ENCODE measurements at regions not wholly inside any gene's neighbourhood (a gene's known extent, or its start where the extent isn't known, plus 50 kb on each side); places are given as distances from the start of the nearest gene placed in this dataset.

DNA sequence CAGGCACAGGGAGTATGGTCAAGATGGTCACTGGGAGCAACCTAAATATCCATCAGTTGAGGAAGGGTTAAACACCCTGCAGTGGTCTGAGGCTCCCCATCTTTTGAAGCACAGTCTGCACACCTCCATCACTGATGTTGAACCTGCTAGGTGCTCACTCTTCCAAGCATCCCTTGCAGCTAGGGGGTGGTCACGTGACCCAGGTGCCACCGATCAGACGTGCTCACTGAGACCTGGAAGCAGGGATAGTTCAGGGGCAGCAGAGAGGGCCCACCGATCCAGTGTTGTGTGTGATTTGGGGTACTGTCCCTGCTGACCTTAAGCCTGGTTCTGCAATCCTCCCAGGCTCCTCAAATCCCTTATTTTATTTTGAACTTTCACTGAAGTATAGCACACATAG lies 134.6 kb downstream of the CEBPB start:
- TF ChIP-seq, protein P1, sequence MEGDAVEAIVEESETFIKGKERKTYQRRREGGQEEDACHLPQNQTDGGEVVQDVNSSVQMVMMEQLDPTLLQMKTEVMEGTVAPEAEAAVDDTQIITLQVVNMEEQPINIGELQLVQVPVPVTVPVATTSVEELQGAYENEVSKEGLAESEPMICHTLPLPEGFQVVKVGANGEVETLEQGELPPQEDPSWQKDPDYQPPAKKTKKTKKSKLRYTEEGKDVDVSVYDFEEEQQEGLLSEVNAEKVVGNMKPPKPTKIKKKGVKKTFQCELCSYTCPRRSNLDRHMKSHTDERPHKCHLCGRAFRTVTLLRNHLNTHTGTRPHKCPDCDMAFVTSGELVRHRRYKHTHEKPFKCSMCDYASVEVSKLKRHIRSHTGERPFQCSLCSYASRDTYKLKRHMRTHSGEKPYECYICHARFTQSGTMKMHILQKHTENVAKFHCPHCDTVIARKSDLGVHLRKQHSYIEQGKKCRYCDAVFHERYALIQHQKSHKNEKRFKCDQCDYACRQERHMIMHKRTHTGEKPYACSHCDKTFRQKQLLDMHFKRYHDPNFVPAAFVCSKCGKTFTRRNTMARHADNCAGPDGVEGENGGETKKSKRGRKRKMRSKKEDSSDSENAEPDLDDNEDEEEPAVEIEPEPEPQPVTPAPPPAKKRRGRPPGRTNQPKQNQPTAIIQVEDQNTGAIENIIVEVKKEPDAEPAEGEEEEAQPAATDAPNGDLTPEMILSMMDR (IDR thresholded peaks at IDR 0.05; ENCODE audit: low read depth, low read length), result no peak
- TF ChIP-seq EZH2phosphoT487 (IDR thresholded peaks at IDR 0.05; ENCODE audit: low read depth), result no peak
- peaks cover 12% of the 10 kb centered on the region for H3K9me3 ChIP-seq (ENCODE audit: insufficient read depth, low read length)
- H3K27ac ChIP-seq (ENCODE audit: low read length), result no peak overlapping the region
- H3K4me3 ChIP-seq (ENCODE audit: low read length), result no peak overlapping the region
- H3K4me1 ChIP-seq (ENCODE audit: low read length), result no peaks in the 10 kb centered on the region
- no peaks in the 10 kb centered on the region for H3K79me2 ChIP-seq (ENCODE audit: low read length)
- peaks cover 52% of the 10 kb centered on the region for H3K27me3 ChIP-seq (ENCODE audit: low read depth, low read length)
- no peak overlapping the region for H3K9ac ChIP-seq (ENCODE audit: low read length)
- H3K36me3 ChIP-seq (replicated peaks; ENCODE audit: low read depth, low read length), result no peaks in the 10 kb centered on the region
- H4K20me1 ChIP-seq (ENCODE audit: insufficient read depth, low read length), result no peaks in the 10 kb centered on the region
- no peak overlapping the region for H3K4me2 ChIP-seq (ENCODE audit: low read length)
- H2AFZ ChIP-seq (ENCODE audit: low read depth, low read length), result no peak overlapping the region

DNA sequence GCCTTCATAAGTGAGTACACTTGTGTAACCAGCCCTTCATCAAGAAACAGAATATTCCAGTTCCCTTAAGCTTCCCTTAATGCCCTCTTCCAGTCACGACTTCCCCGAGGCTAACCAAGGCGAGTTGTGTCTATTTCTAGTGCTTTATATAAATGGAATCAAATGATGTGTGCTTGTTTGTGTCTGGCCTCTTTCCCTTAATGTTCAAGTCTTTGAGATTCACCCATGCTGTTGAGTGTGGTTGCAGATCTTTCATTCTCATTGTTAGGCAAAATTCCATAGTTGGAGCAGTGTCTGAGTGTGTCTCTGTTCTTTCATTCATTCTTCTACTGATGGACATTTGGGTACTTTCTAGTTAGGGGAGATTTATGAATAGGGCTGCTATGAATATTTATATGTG lies 135.0 kb downstream of the CEBPB start:
- TF ChIP-seq, protein P1 (IDR thresholded peaks at IDR 0.05; ENCODE audit: low read depth, low read length), result no peak
- TF ChIP-seq EZH2phosphoT487 (IDR thresholded peaks at IDR 0.05; ENCODE audit: low read depth), result no peak
- Histone ChIP-seq H3K79me2 (ENCODE audit: low read length) (no peaks in the 10 kb centered on the region), H3K4me1 (ENCODE audit: low read length) (no peaks in the 10 kb centered on the region), H3K27ac (ENCODE audit: low read length) (no peak overlapping the region), H3K9ac (ENCODE audit: low read length) (no peak overlapping the region), H3K27me3 (ENCODE audit: low read depth, low read length) (peaks cover 52% of the 10 kb centered on the region), H2AFZ (ENCODE audit: low read depth, low read length) (no peak overlapping the region), H3K9me3 (ENCODE audit: insufficient read depth, low read length) (peaks cover 12% of the 10 kb centered on the region), H3K4me2 (ENCODE audit: low read length) (no peak overlapping the region), H3K4me3 (ENCODE audit: low read length) (no peak overlapping the region), H4K20me1 (ENCODE audit: insufficient read depth, low read length) (no peaks in the 10 kb centered on the region), H3K36me3 (replicated peaks; ENCODE audit: low read depth, low read length) (no peaks in the 10 kb centered on the region)

DNA sequence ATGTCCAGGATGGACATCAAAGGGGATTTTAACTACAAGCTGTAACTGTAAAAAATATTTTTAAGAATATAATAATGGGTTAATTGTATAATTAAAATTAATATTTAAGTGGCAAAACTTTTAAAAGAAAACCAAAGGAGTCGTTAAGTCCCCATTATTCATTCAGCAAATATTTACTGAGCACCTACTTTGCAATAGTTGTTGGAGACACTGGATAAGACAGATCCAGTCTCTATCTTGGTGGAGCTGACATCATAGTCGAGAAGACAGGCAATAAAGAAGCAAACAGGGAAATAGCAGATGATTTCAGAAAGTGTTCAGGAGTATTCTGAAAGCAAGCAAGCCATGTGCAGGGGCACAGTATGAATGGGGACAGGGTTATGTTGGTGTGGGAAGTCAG lies 137.0 kb downstream of the CEBPB start:
- no peak overlapping the region for H3K27ac ChIP-seq (ENCODE audit: low read length)
- no peak overlapping the region for H3K4me3 ChIP-seq (ENCODE audit: low read length)
- peaks cover 12% of the 10 kb centered on the region for H3K9me3 ChIP-seq (ENCODE audit: insufficient read depth, low read length)
- H3K36me3 ChIP-seq (replicated peaks; ENCODE audit: low read depth, low read length), result no peaks in the 10 kb centered on the region
- H3K79me2 ChIP-seq (ENCODE audit: low read length), result no peaks in the 10 kb centered on the region
- no peak overlapping the region for H2AFZ ChIP-seq (ENCODE audit: low read depth, low read length)
- no peak overlapping the region for H3K4me2 ChIP-seq (ENCODE audit: low read length)
- H3K27me3 ChIP-seq (ENCODE audit: low read depth, low read length), result peaks cover 49% of the 10 kb centered on the region
- TF ChIP-seq, protein P1 (IDR thresholded peaks at IDR 0.05; ENCODE audit: low read depth, low read length), result no peak
- TF ChIP-seq EZH2phosphoT487 (IDR thresholded peaks at IDR 0.05; ENCODE audit: low read depth), result no peak
- H3K9ac ChIP-seq (ENCODE audit: low read length), result no peak overlapping the region
- H3K4me1 ChIP-seq (ENCODE audit: low read length), result no peaks in the 10 kb centered on the region
- H4K20me1 ChIP-seq (ENCODE audit: insufficient read depth, low read length), result no peaks in the 10 kb centered on the region

DNA sequence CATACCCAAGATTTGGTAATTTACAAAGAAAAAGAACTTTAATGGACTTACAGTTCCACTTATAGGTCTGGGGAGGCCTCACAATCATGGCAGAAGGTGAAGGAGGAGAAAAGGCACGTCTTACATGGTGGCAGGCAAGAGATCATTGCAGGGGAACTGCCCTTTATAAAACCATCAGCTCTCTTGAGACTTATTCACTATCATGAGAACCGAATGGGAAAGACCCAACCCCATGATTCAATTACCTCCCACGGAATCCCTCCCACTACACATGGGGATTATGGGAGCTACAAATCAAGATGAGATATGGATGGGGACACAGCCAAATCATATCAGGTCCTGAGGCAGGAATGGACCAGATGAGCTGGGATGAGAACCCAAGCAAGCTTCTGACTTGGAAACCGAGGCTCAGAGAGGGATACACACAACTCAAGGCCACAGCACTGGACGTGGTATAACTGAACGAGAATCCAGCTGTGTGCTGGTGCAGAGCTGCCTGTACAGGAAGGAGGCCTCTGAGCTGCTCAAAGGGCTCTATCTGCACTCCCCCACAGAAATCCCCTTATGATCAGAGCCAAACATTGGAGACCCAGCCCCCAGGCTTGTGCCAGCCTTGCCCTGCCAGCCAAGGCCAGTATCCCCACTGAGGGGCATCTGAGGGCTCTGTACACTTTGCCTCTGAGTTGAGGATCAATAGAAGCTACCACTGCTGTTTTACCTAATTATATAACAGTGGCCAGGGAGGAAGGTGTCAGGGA lies 137.8 kb downstream of the CEBPB start:
- Histone ChIP-seq H3K4me1 (ENCODE audit: low read length) (no peaks in the 10 kb centered on the region), H3K36me3 (replicated peaks; ENCODE audit: low read depth, low read length) (no peaks in the 10 kb centered on the region), H3K27me3 (ENCODE audit: low read depth, low read length) (peaks cover 50% of the 10 kb centered on the region)

More for the DNA sequence above, 137.8 kb downstream of the CEBPB start:
- Histone ChIP-seq H3K4me3 (ENCODE audit: low read length) (no peak overlapping the region), H3K27ac (ENCODE audit: low read length) (no peak overlapping the region), H3K9me3 (ENCODE audit: insufficient read depth, low read length) (peaks cover 12% of the 10 kb centered on the region), H3K9ac (ENCODE audit: low read length) (no peak overlapping the region), H2AFZ (ENCODE audit: low read depth, low read length) (no peak overlapping the region), H4K20me1 (ENCODE audit: insufficient read depth, low read length) (no peaks in the 10 kb centered on the region), H3K79me2 (ENCODE audit: low read length) (no peaks in the 10 kb centered on the region), H3K4me2 (ENCODE audit: low read length) (no peak overlapping the region)
- TF ChIP-seq, protein P1 (IDR thresholded peaks at IDR 0.05; ENCODE audit: low read depth, low read length), result no peak
- no peak for TF ChIP-seq EZH2phosphoT487 (IDR thresholded peaks at IDR 0.05; ENCODE audit: low read depth)
